CD4-positive, CD25-positive, alpha-beta regulatory T cell (primary cell): ENCODE measurements at regions not wholly inside any gene's neighbourhood (a gene's known extent, or its start where the extent isn't known, plus 50 kb on each side); places are given as distances from the start of the nearest gene placed in this dataset.

Experiments used
- ATAC-seq, 2 donors: fragments of 150-1000 bp; cut with Tn5 transposase; one replicate each; pipeline ENCODE4 v1.10.0; 2021; ENCODE audit warnings: low read depth in 2 of 2, moderate number of reproducible peaks in 2 of 2, moderate library complexity in 1 of 2
- DNase-seq, 3 donors: peaks; one replicate each; pipeline versions ENCODE4 v3.0.0 to v3.0.0-alpha.2; 2012 to 2022; ENCODE audit warnings: mixed read lengths in 1 of 3
- H3K27ac ChIP-seq: one replicate; pipeline ENCODE4 v1.7.0; 2013; ENCODE audit warnings: mild to moderate bottlenecking, low read length; ENCODE audit not compliant: insufficient read depth, poor library complexity, severe bottlenecking
- H3K27me3 ChIP-seq: one replicate; pipeline ENCODE4 v1.7.0; 2013; ENCODE audit warnings: low read length; ENCODE audit not compliant: control insufficient read depth, insufficient read depth
- H3K36me3 ChIP-seq: one replicate; pipeline ENCODE4 v1.7.0; 2013; ENCODE audit warnings: mild to moderate bottlenecking, low read length, moderate library complexity; ENCODE audit not compliant: control insufficient read depth, insufficient read depth
- H3K4me1 ChIP-seq: 2 replicates; pipeline ENCODE4 v1.7.0; 2013; ENCODE audit warnings: mild to moderate bottlenecking, low read length; ENCODE audit not compliant: insufficient read depth, control insufficient read depth, poor library complexity, severe bottlenecking
- H3K4me3 ChIP-seq: one replicate; pipeline ENCODE4 v1.7.0; 2013; ENCODE audit warnings: low read depth, mild to moderate bottlenecking, low read length, moderate library complexity
- H3K9me3 ChIP-seq, 2 experiments: 1 replicate in 1 of 2; 2 replicates in 1 of 2; pipeline ENCODE4 v1.7.0; 2013; ENCODE audit warnings: low read length in 2 of 2, mild to moderate bottlenecking in 1 of 2, moderate library complexity in 1 of 2; ENCODE audit not compliant: control insufficient read depth in 2 of 2
- H3K27ac Mint-ChIP-seq, 3 donors: one replicate each; pipeline ENCODE4 v1.8.0; 2020 to 2022; ENCODE audit warnings: mild to moderate bottlenecking in 3 of 3, mixed read lengths in 3 of 3, moderate library complexity in 2 of 3
- H3K27me3 Mint-ChIP-seq: one replicate; pipeline ENCODE4 v1.8.0; 2022; ENCODE audit warnings: mild to moderate bottlenecking, mixed read lengths
- H3K36me3 Mint-ChIP-seq: one replicate; pipeline ENCODE4 v1.8.0; 2020; ENCODE audit warnings: mixed read lengths
- H3K4me1 Mint-ChIP-seq, 4 donors: one replicate each; pipeline ENCODE4 v1.8.0; 2020 to 2022; ENCODE audit warnings: mixed read lengths in 4 of 4, mild to moderate bottlenecking in 1 of 4
- H3K4me3 Mint-ChIP-seq, 4 donors: one replicate each; pipeline ENCODE4 v1.8.0; 2020 to 2022; ENCODE audit warnings: mild to moderate bottlenecking in 4 of 4, mixed read lengths in 4 of 4, moderate library complexity in 3 of 4
- H3K9me3 Mint-ChIP-seq, 7 donors: one replicate each; pipeline ENCODE4 v1.8.0; 2020 to 2022; ENCODE audit warnings: mixed read lengths in 7 of 7, mild to moderate bottlenecking in 3 of 7, moderate library complexity in 2 of 7

DNA sequence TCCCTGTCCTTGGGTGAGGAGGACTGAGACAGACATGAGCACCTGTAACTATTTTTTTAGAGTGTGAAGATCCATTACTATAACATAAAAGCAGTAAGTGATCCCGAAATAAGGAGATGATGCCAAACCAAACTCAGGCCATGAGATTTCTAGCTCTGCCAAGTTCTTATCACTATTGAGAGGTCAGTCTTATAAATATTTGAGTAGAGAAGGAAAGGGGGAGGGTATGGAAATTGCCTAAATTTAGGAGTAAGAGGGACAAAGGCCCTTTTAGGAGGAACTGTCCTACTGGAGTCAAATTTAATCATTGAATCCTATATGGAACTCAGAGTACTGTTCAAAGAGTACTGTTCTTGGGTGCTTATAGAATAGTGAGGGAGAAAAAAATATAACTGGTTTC lies 326.9 kb upstream of the NAALADL2 start:
- ATAC-seq = no peak
- no peak overlapping the region for H3K4me3 ChIP-seq
- no peaks in the 10 kb centered on the region for H3K36me3 Mint-ChIP-seq

DNA sequence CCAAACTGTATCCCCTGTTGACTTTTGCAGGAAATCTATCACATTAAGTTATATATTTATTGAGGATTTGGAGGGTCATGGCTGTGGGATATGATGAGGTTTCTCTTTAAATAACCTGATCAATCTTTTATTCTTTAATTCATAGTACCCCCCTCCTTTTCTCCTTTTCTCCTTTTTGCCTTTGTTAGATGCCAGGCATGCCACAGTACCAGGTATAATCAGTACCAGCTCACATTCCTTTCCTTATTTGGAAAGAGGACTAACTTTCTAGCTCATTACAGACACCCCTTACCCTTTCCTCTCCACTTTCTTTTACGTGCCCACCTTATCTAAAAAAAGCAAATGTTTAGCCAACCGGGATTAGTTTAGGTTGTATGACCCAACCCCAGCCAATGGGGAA lies 326.4 kb upstream of the NAALADL2 start:
- H3K4me3 Mint-ChIP-seq = no peak overlapping the region
- H3K27ac Mint-ChIP-seq = no peak overlapping the region
- Histone ChIP-seq H3K4me1 (no peaks in the 10 kb centered on the region), H3K9me3 (no peaks in the 10 kb centered on the region), H3K27me3 (no peaks in the 10 kb centered on the region), H3K27ac (no peak overlapping the region), H3K36me3 (no peaks in the 10 kb centered on the region), H3K4me3 (no peak overlapping the region)
- H3K27me3 Mint-ChIP-seq = no peaks in the 10 kb centered on the region
- no peak for DNase-seq
- no peak for ATAC-seq
- H3K36me3 Mint-ChIP-seq = no peaks in the 10 kb centered on the region
- H3K4me1 Mint-ChIP-seq = no peaks in the 10 kb centered on the region
- peaks cover 0 to 18% (median 5%) of the 10 kb centered on the region in 7 donors for H3K9me3 Mint-ChIP-seq

More for the DNA sequence above, 326.9 kb upstream of the NAALADL2 start:
- H3K4me3 Mint-ChIP-seq = no peak overlapping the region
- H3K4me1 Mint-ChIP-seq = no peaks in the 10 kb centered on the region
- Histone ChIP-seq H3K27me3 (no peaks in the 10 kb centered on the region), H3K9me3 (no peaks in the 10 kb centered on the region), H3K4me1 (no peaks in the 10 kb centered on the region), H3K27ac (no peak overlapping the region), H3K36me3 (no peaks in the 10 kb centered on the region)
- no peak overlapping the region for H3K27ac Mint-ChIP-seq
- peaks cover 0 to 18% (median 6%) of the 10 kb centered on the region in 7 donors for H3K9me3 Mint-ChIP-seq
- DNase-seq = no peak
- H3K27me3 Mint-ChIP-seq = no peaks in the 10 kb centered on the region

DNA sequence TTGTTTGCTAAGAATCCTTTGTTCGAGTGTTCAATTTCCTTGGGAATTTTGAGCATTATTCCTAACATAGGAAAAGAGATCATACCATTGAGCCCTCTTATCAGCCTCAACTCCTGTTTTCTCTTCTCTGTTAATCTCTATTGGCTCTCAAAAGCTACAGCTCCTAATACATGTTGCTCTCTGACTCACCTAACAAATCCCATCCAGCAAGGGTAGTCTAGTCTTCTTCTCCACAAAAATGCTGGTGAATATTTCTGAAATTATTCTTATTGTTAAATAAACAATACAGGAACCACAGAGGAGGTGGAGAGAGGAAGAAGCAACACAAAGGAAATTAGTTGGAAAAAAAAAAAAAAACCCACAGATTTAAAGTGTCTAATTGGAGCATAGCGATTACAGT lies 325.8 kb upstream of the NAALADL2 start:
- Mint-ChIP-seq H3K4me1 (no peaks in the 10 kb centered on the region), H3K27ac (no peak overlapping the region), H3K9me3 (peaks cover 0 to 18% (median 5%) of the 10 kb centered on the region in 7 donors), H3K36me3 (no peaks in the 10 kb centered on the region), H3K27me3 (no peaks in the 10 kb centered on the region), H3K4me3 (no peak overlapping the region)
- Histone ChIP-seq H3K4me3 (no peak overlapping the region), H3K36me3 (no peaks in the 10 kb centered on the region), H3K9me3 (no peaks in the 10 kb centered on the region), H3K27me3 (no peaks in the 10 kb centered on the region), H3K4me1 (no peaks in the 10 kb centered on the region), H3K27ac (no peak overlapping the region)
- ATAC-seq (no peak), DNase-seq (no peak)

DNA sequence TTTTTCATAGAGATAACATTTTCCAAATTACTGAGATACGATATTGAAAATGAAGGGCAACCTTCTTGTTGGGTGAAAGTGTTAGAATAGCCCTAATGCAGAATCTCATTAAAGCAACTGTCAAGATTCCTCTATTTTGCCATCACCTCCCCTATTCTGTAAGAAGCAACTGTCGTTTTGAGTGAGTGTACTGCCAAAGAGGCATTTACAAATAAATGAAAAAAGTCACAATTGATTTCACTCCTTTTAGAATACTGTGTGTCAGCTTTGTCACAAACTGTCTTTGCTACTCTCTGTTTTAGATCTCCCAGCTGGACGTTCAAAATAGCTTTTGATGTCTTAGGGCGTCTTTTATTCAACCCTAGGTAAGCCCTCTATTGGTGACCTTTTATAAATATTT lies 322.8 kb upstream of the NAALADL2 start:
- Mint-ChIP-seq H3K4me1 (no peaks in the 10 kb centered on the region), H3K9me3 (peaks cover 0 to 14% (median 3%) of the 10 kb centered on the region in 7 donors), H3K36me3 (no peaks in the 10 kb centered on the region), H3K27me3 (no peaks in the 10 kb centered on the region), H3K27ac (no peak overlapping the region), H3K4me3 (peak overlapping the region in 1 of 4 donors; percentile 38)
- H3K4me1 ChIP-seq = no peaks in the 10 kb centered on the region
- no peak for DNase-seq
- no peaks in the 10 kb centered on the region for H3K9me3 ChIP-seq
- H3K36me3 ChIP-seq = no peaks in the 10 kb centered on the region
- H3K27me3 ChIP-seq = no peaks in the 10 kb centered on the region
- ATAC-seq = no peak
- no peak overlapping the region for H3K4me3 ChIP-seq
- no peak overlapping the region for H3K27ac ChIP-seq

DNA sequence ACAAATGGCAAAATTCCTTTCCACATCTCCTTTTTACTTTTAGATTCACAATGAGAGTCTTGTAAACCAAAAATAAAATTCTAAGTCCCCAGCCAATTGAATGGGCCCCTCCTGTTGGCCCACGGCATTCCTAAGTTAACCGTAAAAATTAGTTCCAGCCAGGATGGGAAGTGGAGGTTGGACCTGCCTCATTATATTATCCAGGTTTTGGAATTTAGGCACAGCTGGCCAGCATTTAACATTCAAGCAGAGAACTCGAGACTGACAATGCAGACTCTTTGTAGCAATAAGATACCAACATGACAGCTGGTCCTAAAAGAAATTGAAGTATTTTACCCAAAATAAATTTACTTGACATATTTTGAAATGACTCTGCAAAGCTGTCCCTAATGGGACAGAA lies 321.0 kb upstream of the NAALADL2 start:
- Histone ChIP-seq H3K27ac (no peak overlapping the region), H3K9me3 (no peaks in the 10 kb centered on the region), H3K36me3 (no peaks in the 10 kb centered on the region), H3K27me3 (no peaks in the 10 kb centered on the region), H3K4me3 (no peak overlapping the region), H3K4me1 (no peaks in the 10 kb centered on the region)
- peaks cover 1 to 8% (median 5%) of the 10 kb centered on the region in 7 donors for H3K9me3 Mint-ChIP-seq
- no peak overlapping the region for H3K27ac Mint-ChIP-seq
- H3K36me3 Mint-ChIP-seq = no peaks in the 10 kb centered on the region
- no peaks in the 10 kb centered on the region for H3K4me1 Mint-ChIP-seq
- no peak overlapping the region for H3K4me3 Mint-ChIP-seq
- no peaks in the 10 kb centered on the region for H3K27me3 Mint-ChIP-seq
- no peak for DNase-seq
- no peak for ATAC-seq

DNA sequence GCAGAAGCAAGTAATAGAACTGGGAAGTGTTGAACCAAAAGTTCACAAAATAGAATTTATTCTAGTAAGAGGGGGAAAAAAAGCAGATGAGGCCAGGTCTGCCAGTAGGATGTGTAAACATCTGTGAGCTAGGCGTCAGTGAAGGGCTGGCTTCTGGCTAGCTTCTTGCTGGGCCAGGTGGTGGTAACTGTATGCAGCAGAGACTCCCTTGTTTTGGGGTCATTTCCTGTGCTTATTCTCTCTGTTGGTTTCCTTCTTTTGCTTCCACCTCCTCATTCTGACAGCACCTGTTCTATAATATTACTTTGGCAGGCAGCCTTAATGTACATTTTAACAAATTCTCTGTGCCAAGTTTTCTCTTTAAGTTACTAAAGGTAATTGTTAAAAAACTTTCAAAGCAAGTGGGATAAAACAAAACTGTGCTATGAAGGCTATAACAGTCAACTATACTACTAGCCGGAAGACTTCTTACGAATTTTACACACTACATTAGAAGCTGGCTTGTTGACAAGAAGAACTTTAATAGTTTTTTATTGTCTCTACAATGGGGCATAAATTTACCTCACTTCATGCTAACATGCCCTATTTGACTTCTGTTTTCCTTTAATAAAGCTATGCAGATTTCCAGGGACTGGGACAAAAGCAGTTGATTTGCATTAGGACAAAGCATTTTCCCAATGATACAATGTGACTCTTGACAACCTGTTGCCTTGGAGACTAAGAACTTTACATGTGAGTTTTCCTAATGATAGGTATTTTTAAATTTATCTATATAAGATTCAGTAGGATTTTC lies 318.8 kb upstream of the NAALADL2 start:
- Histone ChIP-seq H3K36me3 (no peaks in the 10 kb centered on the region), H3K4me1 (no peaks in the 10 kb centered on the region), H3K27ac (no peak overlapping the region), H3K4me3 (no peak overlapping the region), H3K27me3 (no peaks in the 10 kb centered on the region), H3K9me3 (no peaks in the 10 kb centered on the region)
- Mint-ChIP-seq H3K4me1 (no peaks in the 10 kb centered on the region), H3K27me3 (no peaks in the 10 kb centered on the region), H3K4me3 (no peak overlapping the region), H3K36me3 (no peaks in the 10 kb centered on the region), H3K9me3 (peaks cover 0 to 7% (median 3%) of the 10 kb centered on the region in 7 donors), H3K27ac (no peak overlapping the region)
- DNase-seq (no peak), ATAC-seq (no peak)

DNA sequence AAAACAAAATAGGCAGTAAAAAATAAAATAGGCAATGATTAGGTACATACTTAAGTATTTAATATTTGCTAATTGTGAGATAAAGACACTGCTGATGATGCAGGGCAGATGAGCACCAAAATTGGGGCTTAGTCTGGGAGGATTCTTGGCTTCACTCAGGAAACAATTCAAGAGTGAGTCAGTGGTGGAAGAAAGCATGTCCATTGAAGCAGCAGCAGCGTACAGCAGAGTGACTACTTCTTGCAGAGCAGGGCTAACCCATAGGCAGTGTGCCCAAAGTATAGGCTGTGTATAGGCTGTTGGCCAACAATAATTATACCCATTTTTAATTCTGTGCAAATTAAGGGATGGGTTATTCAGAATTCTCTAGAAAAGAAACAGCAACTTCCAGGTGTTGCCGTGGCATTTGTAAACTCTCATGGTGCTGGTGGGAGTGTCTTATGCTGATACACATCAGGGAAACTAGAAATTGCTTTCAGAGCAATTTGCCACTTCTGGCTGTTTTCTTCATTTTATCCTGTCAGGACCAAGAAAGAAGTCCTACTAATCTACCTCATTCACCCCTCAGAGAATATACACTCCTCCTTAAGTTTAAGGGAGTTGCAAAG lies 317.3 kb upstream of the NAALADL2 start:
- DNase-seq = no peak
- ATAC-seq = no peak
- H3K36me3 ChIP-seq = no peaks in the 10 kb centered on the region
- H3K4me3 Mint-ChIP-seq = no peak overlapping the region
- no peaks in the 10 kb centered on the region for H3K27me3 ChIP-seq
- H3K4me1 ChIP-seq = no peaks in the 10 kb centered on the region
- H3K27ac Mint-ChIP-seq = no peak overlapping the region
- no peak overlapping the region for H3K27ac ChIP-seq
- H3K4me1 Mint-ChIP-seq = no peaks in the 10 kb centered on the region
- H3K9me3 ChIP-seq = no peaks in the 10 kb centered on the region
- peaks cover 0 to 11% (median 5%) of the 10 kb centered on the region in 7 donors for H3K9me3 Mint-ChIP-seq
- no peak overlapping the region for H3K4me3 ChIP-seq
- no peaks in the 10 kb centered on the region for H3K36me3 Mint-ChIP-seq
- peaks cover 2% of the 10 kb centered on the region for H3K27me3 Mint-ChIP-seq
